Tibial nerve (tissue), 4 donors: ENCODE measurements at regions not wholly inside any gene's neighbourhood (a gene's known extent, or its start where the extent isn't known, plus 50 kb on each side); places are given as distances from the start of the nearest gene placed in this dataset.

Source experiments
- DNase-seq, 2 donors: peaks; one replicate each; pipeline ENCODE4 v3.0.0-alpha.2; 2019; ENCODE audit warnings: low spot score in 2 of 2
- H3K27ac ChIP-seq, 4 donors: fragments of 200-600 bp; sonication (generic) in 3 of 4; one replicate each; pipeline ENCODE4 v1.5.1; 2017 to 2019; ENCODE audit warnings: mild to moderate bottlenecking in 1 of 4
- H3K27me3 ChIP-seq, 2 donors: fragments of 200-600 bp; sonication (generic) in 1 of 2; one replicate each; pipeline versions ENCODE4 v1.5.1 to v1.6.0; 2017 to 2019
- H3K36me3 ChIP-seq, 3 donors: fragments of 200-600 bp; sonication (generic); one replicate each; pipeline ENCODE4 v1.5.1; 2018 to 2019
- H3K4me1 ChIP-seq, 4 donors: fragments of 200-600 bp; sonication (generic) in 3 of 4; one replicate each; pipeline ENCODE4 v1.5.1; 2017 to 2019
- H3K4me3 ChIP-seq, 4 donors: fragments of 200-600 bp; sonication (generic) in 3 of 4; one replicate each; pipeline ENCODE4 v1.5.1; 2017 to 2019; ENCODE audit warnings: mild to moderate bottlenecking in 1 of 4, moderate library complexity in 1 of 4
- H3K9me3 ChIP-seq, 4 donors: fragments of 200-600 bp; sonication (generic) in 3 of 4; one replicate each; pipeline ENCODE4 v1.5.1; 2017 to 2019
- EP300 ChIP-seq, 2 donors: sonication (generic); formaldehyde crosslinking; IDR thresholded peaks; one replicate each; pipeline ENCODE4 v1.6.1; 2017; ENCODE audit warnings: antibody characterized with exemption in 2 of 2, mild to moderate bottlenecking in 1 of 2
- POLR2A ChIP-seq, 2 donors: fragments of 450-650 bp; IDR thresholded peaks; one replicate each; pipeline ENCODE4 v1.6.1; 2017; ENCODE audit warnings: antibody characterized with exemption in 2 of 2, mild to moderate bottlenecking in 2 of 2, moderate library complexity in 2 of 2
- WGBS, 2 donors: methylation state at CpG; one replicate each; pipeline ENCODE4 v1.1.5; 2018; 5-methylcytosine and 5-hydroxymethylcytosine counted together
- TF ChIP-seq, protein P1 (sequence below), 5 experiments: fragments of 200-600 bp in 3 of 5; fragments of 450-650 bp in 2 of 5; sonication (generic) in 3 of 5; IDR thresholded peaks; one replicate each; pipeline ENCODE4 v1.5.1; 2016 to 2019; ENCODE audit warnings: antibody characterized with exemption in 5 of 5, mild to moderate bottlenecking in 3 of 5, moderate library complexity in 2 of 5

DNA sequence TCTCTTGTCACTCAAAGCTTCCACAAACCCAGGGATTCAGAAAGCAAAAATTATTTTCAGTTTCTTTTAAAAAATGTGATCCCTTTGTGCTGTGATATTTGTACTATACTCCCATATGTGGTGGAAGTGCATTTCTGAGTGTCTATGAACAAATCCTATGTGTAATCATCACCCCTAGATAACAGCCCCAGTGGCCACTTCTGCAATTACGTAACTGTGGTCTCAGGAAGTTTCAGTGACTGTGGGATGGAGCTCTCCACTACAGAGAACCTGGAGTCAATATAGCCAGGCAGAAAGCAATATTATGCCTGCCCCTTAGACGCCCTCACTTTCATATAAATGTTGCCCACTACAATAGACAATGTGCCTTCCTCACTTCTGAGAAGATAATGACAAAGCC, 1101.7 kb upstream of the GHITM start:
- no peaks in the 10 kb centered on the region for H3K4me1 ChIP-seq
- DNase-seq = no peak
- H3K27me3 ChIP-seq = no peaks in the 10 kb centered on the region
- H3K4me3 ChIP-seq = no peak overlapping the region
- H3K27ac ChIP-seq = no peak overlapping the region
- TF ChIP-seq, protein P1, sequence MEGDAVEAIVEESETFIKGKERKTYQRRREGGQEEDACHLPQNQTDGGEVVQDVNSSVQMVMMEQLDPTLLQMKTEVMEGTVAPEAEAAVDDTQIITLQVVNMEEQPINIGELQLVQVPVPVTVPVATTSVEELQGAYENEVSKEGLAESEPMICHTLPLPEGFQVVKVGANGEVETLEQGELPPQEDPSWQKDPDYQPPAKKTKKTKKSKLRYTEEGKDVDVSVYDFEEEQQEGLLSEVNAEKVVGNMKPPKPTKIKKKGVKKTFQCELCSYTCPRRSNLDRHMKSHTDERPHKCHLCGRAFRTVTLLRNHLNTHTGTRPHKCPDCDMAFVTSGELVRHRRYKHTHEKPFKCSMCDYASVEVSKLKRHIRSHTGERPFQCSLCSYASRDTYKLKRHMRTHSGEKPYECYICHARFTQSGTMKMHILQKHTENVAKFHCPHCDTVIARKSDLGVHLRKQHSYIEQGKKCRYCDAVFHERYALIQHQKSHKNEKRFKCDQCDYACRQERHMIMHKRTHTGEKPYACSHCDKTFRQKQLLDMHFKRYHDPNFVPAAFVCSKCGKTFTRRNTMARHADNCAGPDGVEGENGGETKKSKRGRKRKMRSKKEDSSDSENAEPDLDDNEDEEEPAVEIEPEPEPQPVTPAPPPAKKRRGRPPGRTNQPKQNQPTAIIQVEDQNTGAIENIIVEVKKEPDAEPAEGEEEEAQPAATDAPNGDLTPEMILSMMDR (IDR thresholded peaks at IDR 0.05) = no peak
- TF ChIP-seq POLR2A (IDR thresholded peaks at IDR 0.05) = no peak
- no peak for TF ChIP-seq EP300 (IDR thresholded peaks at IDR 0.05)
- no peaks in the 10 kb centered on the region for H3K36me3 ChIP-seq
- H3K9me3 ChIP-seq = no peaks in the 10 kb centered on the region
- WGBS, 2 donors = 58 to 71% methylated on average over 2 of the region's 2 CpGs

DNA sequence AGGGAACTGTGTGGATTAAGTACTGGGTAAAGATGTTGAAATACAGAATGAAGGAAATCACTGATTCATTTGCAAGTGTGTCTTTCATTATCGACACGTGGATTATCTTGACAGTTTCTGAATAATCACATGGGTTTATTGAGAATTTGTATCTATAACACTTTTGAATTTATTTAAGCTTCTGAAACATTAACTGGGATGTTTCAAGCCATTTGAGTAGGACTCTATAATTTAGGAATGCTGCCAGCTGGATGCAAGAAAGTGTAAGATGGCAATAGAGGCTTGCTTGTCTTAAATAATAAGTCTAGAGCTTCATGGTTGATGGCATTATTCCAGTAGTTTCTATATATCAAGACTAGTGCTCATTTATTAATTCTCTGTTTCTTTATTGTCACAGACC, 1100.7 kb upstream of the GHITM start:
- no peak overlapping the region for H3K27ac ChIP-seq
- WGBS, 2 donors = 80 to 85% methylated on average over 2 of the region's 2 CpGs
- H3K27me3 ChIP-seq = no peaks in the 10 kb centered on the region
- no peaks in the 10 kb centered on the region for H3K9me3 ChIP-seq
- TF ChIP-seq, protein P1 (IDR thresholded peaks at IDR 0.05) = no peak
- no peak for TF ChIP-seq POLR2A (IDR thresholded peaks at IDR 0.05)
- no peak for TF ChIP-seq EP300 (IDR thresholded peaks at IDR 0.05)
- no peaks in the 10 kb centered on the region for H3K4me1 ChIP-seq
- no peak overlapping the region for H3K4me3 ChIP-seq
- no peaks in the 10 kb centered on the region for H3K36me3 ChIP-seq
- DNase-seq = no peak

DNA sequence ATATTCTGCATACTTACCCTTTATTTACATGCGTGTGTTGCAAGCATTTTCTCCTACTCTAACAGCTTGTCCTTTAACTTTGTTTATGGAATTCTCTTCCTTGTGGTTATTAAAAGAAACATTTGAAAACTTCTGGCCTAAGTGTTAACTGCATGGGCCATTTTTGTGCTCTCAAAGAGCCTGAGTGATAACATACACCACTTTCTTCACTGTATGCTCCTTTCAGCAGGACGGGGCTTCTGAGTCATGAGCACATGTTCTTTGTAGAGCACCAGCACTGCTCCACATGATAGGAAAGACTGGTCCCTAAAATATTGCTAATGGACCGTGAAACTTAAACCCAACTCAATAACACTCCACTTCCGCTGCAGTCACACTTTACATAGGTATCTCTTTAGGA, 1093.6 kb upstream of the GHITM start:
- H3K4me3 ChIP-seq = no peak overlapping the region
- H3K27ac ChIP-seq = no peak overlapping the region
- no peaks in the 10 kb centered on the region for H3K9me3 ChIP-seq
- no peak for DNase-seq
- WGBS, 2 donors = 62 to 83% methylated on average over 4 of the region's 4 CpGs
- TF ChIP-seq POLR2A (IDR thresholded peaks at IDR 0.05) (no peak), EP300 (IDR thresholded peaks at IDR 0.05) (no peak)
- TF ChIP-seq, protein P1 (IDR thresholded peaks at IDR 0.05) = no peak
- H3K27me3 ChIP-seq = no peaks in the 10 kb centered on the region
- no peaks in the 10 kb centered on the region for H3K4me1 ChIP-seq
- H3K36me3 ChIP-seq = no peaks in the 10 kb centered on the region

DNA sequence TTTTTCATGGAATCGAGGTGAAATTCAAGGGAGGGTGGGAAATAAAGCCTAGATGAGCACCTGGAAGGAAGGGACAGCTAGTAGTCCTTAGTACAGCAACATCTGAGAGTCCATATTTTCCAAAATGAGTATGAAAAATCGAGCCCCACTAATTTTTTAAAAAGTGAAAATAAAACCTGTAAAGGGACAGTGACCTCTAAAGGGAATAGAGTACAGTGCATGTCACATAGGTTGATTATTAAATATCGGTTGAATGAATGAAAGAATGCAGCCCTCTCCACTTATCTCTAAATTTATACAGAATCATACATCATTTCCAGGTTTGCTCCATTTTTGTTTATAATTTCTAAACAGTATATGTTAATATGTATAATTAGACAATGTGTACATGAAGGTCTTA, 1088.5 kb upstream of the GHITM start:
- Histone ChIP-seq H3K36me3 (no peaks in the 10 kb centered on the region), H3K27me3 (no peaks in the 10 kb centered on the region), H3K27ac (no peak overlapping the region), H3K4me1 (no peaks in the 10 kb centered on the region), H3K9me3 (no peaks in the 10 kb centered on the region), H3K4me3 (no peak overlapping the region)
- 70 to 81% methylated on average over 3 of the region's 3 CpGs for WGBS, 2 donors
- no peak for DNase-seq
- TF ChIP-seq EP300 (IDR thresholded peaks at IDR 0.05) (no peak), POLR2A (IDR thresholded peaks at IDR 0.05) (no peak)
- TF ChIP-seq, protein P1 (IDR thresholded peaks at IDR 0.05) = no peak

DNA sequence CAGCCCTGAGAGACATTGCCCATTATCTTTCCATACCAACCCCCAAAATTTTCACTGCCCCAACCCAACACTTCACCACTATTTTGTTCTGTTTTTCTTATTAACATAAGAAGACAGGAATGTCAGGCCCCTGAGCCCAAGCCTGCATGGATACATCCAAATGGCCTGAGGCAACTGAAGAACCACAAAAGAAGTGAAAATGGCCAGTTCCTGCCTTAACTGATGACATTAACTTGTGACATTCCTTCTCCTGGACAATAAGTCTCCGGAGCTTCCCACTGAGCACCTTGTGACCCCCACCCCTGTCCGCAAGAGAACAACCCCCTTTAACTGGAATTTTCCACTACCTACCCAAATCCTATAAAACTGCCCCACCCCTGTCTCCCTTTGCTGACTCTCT, 1076.4 kb upstream of the GHITM start:
- H3K9me3 ChIP-seq = no peaks in the 10 kb centered on the region
- no peak for DNase-seq
- no peaks in the 10 kb centered on the region for H3K4me1 ChIP-seq
- no peak overlapping the region for H3K4me3 ChIP-seq
- no peaks in the 10 kb centered on the region for H3K36me3 ChIP-seq
- TF ChIP-seq, protein P1 (IDR thresholded peaks at IDR 0.05) = no peak
- TF ChIP-seq POLR2A (IDR thresholded peaks at IDR 0.05) (no peak), EP300 (IDR thresholded peaks at IDR 0.05) (no peak)
- H3K27me3 ChIP-seq = no peaks in the 10 kb centered on the region
- H3K27ac ChIP-seq = no peak overlapping the region
- 85 to 93% methylated on average over 2 of the region's 2 CpGs for WGBS, 2 donors
